Ascending aorta (tissue), 2 donors: ENCODE measurements at regions not wholly inside any gene's neighbourhood (a gene's known extent, or its start where the extent isn't known, plus 50 kb on each side); places are given as distances from the start of the nearest gene placed in this dataset.
"Not testable (repeated sequence)": the region's sequence is repeated elsewhere in the genome, so short reads cannot be mapped to it uniquely, and the experiment has no call there.

Experiments
- DNase-seq, 2 donors: peaks; one replicate each; pipeline ENCODE4 v3.0.0-alpha.2; 2019; ENCODE audit warnings: low spot score in 2 of 2
- H3K27ac ChIP-seq, 2 donors: fragments of 200-600 bp; sonication (generic); one replicate each; pipeline ENCODE4 v1.5.1; 2016 to 2017; ENCODE audit warnings: mild to moderate bottlenecking in 1 of 2
- H3K27me3 ChIP-seq: fragments of 200-600 bp; sonication (generic); one replicate; pipeline ENCODE4 v1.5.1; 2017
- H3K36me3 ChIP-seq, 2 donors: fragments of 200-600 bp; sonication (generic); one replicate each; pipeline ENCODE4 v1.5.1; 2016
- H3K4me1 ChIP-seq, 2 donors: fragments of 200-600 bp; sonication (generic); one replicate each; pipeline ENCODE4 v1.5.1; 2016 to 2017; ENCODE audit warnings: mild to moderate bottlenecking in 1 of 2
- H3K4me3 ChIP-seq, 2 donors: fragments of 200-600 bp; sonication (generic); one replicate each; pipeline ENCODE4 v1.5.1; 2016 to 2017; ENCODE audit warnings: mild to moderate bottlenecking in 1 of 2
- H3K9me3 ChIP-seq, 2 donors: fragments of 200-600 bp; sonication (generic); one replicate each; pipeline ENCODE4 v1.5.1; 2016
- CTCF ChIP-seq, 3 experiments: fragments of 200-600 bp in 2 of 3; fragments of 450-650 bp in 1 of 3; sonication (generic) in 2 of 3; IDR thresholded peaks; one replicate each; pipeline ENCODE4 v1.5.1; 2016 to 2019; ENCODE audit warnings: antibody characterized with exemption in 3 of 3, mild to moderate bottlenecking in 1 of 3, moderate library complexity in 1 of 3
- intact Hi-C: fragments of 100-400 bp; cut with DNase I; formaldehyde crosslinking; loops from one replicate; pipeline ENCODE4 v1.15.1; 2023

GRCh38 chr2:104977958-104978357 is 59.9 kb upstream of the MRPS9 start:
- no peak for DNase-seq
- intact Hi-C loops, result no loop called here
- no peak for TF ChIP-seq CTCF (IDR thresholded peaks at IDR 0.05)
- no peak overlapping the region for H3K4me3 ChIP-seq
- no peak overlapping the region for H3K27ac ChIP-seq
- no peaks in the 10 kb centered on the region for H3K27me3 ChIP-seq
- no peaks in the 10 kb centered on the region for H3K9me3 ChIP-seq
- no peaks in the 10 kb centered on the region for H3K4me1 ChIP-seq
- no peaks in the 10 kb centered on the region for H3K36me3 ChIP-seq

GRCh38 chr2:104979786-104980185 is 58.1 kb upstream of the MRPS9 start:
- H3K4me3 ChIP-seq, H3K27ac ChIP-seq, H3K27me3 ChIP-seq, H3K9me3 ChIP-seq, H3K4me1 ChIP-seq, DNase-seq, intact Hi-C loops, H3K36me3 ChIP-seq: not testable (repeated sequence)

GRCh38 chr2:104982111-104982510 is 55.8 kb upstream of the MRPS9 start:
- Histone ChIP-seq H3K9me3 (no peaks in the 10 kb centered on the region), H3K4me1 (no peaks in the 10 kb centered on the region), H3K36me3 (no peaks in the 10 kb centered on the region), H3K27ac (no peak overlapping the region), H3K4me3 (no peak overlapping the region), H3K27me3 (no peaks in the 10 kb centered on the region)
- intact Hi-C loops, result no loop called here
- TF ChIP-seq CTCF (IDR thresholded peaks at IDR 0.05), result no peak
- DNase-seq, result no peak
